GM18505 (cell line): ENCODE measurements at regions not wholly inside any gene's neighbourhood (a gene's known extent, or its start where the extent isn't known, plus 50 kb on each side); places are given as distances from the start of the nearest gene placed in this dataset.
"Not testable (repeated sequence)": the region's sequence is repeated elsewhere in the genome, so short reads cannot be mapped to it uniquely, and the experiment has no call there.

Source experiments
- ATAC-seq: cut with Tn5 transposase; IDR thresholded peaks from one replicate; pipeline ENCODE4 v1.9.1; 2021; ENCODE audit not compliant: unreplicated experiment
- POLR2A ChIP-seq: IDR thresholded peaks from 4 replicates; pipeline ENCODE4 v1.6.1; 2011; ENCODE audit warnings: borderline replicate concordance; ENCODE audit not compliant: insufficient read depth, insufficient read length; ENCODE audit errors: extremely low read depth

- ATAC-seq: no peak
- TF ChIP-seq POLR2A: no peak
These were observed 620.5 kb upstream of the CITED2 start for GRCh38 chr6:139994998-139995397.

- TF ChIP-seq POLR2A: no peak
- no peak for ATAC-seq
These were observed 616.5 kb upstream of the CITED2 start for GRCh38 chr6:139990856-139991465.

- ATAC-seq: no peak
- no peak for TF ChIP-seq POLR2A
These were observed 615.7 kb upstream of the CITED2 start for GRCh38 chr6:139990026-139990686.

DNA sequence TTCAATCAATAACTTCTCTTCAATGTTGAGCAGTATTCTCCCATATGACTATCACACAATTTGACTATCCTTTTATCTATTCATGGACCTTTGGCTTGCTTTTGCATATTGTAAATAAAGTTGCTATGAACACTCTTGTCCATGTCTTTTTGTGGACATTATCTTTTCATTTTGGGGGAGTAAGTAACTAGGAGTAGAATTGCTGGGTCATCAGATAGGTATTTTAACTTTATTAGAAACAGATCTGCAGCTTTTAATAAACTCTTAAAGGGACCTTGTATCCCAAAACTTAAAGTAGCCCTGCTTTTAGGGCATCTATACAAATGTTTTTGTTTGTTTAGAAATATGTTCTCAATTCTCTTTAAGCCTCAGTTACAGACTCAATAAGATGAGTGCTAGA, 614.2 kb upstream of the CITED2 start:
- no peak for ATAC-seq
- no peak for TF ChIP-seq POLR2A

GRCh38 chr6:139987091-139987490, 612.6 kb upstream of the CITED2 start:
- ATAC-seq: no peak
- no peak for TF ChIP-seq POLR2A

GRCh38 chr6:139985236-139985815, 610.9 kb upstream of the CITED2 start:
- TF ChIP-seq POLR2A: no peak

GRCh38 chr6:139984317-139984716, 609.9 kb upstream of the CITED2 start:
- TF ChIP-seq POLR2A: no peak
- ATAC-seq: no peak

More at GRCh38 chr6:139985236-139985815, 610.9 kb upstream of the CITED2 start:
- ATAC-seq: no peak

DNA sequence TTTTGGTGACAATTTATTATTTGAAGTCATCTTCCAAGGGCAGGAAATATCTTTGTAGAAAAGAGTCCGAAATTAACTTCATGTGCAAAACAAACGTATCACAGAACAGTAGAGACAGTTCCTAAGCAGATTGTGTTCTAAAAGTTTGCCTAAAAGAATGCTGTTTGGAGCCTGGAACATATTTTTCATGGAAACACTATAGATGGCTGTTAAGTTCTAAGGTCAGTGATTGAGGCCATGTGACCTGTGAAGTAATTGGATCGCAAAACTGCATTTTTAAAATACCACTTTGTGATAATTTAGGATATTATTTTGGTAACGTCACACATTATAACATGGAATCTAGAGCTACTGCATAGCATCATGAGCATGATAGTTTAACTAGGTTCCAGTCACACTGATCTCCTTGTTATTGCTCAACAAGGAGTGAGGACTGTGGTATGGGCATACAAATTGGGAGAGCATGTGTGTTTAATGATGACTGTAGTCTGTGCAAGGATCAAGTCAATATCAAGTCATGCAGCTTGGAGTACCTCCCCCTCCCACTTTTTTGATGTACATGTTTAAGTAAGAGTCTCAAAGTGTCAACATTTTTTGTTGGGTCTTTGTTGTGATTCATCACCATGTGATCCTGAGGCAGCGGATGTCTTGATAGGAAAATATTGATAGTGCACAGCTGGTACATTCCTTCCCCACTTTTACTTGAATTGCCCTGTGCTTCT, 609.3 kb upstream of the CITED2 start:
- ATAC-seq: no peak
- no peak for TF ChIP-seq POLR2A

DNA sequence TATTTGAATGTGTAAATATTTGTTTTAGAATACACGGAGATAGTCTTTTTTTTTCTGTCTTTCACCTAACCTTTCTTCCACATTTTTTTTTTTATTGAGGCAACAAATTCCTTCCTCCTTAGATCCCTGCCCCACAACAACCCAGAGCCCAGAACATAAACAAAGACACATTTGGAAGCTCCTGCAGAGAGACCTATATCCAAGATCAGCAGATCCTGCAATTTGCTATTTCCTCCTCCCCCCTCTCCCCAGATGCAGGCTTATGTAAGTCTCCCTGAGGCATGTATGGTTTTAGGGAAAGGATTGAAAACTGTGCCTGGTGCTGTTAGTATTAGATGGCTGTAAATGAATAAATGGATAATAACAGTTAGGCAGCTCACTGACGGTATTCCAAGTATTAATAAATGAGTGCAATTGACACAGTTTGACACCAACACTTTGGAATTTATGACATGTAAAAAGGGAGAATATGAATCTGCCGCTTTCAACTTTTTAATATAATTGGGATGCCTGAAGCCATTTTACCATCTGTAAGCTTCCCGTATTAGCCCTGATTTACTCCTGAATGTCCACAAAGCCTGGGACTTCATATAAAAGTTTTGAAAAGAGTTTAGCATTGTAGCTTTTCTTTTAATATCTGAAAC, 608.3 kb upstream of the CITED2 start:
- no peak for ATAC-seq
- no peak for TF ChIP-seq POLR2A

DNA sequence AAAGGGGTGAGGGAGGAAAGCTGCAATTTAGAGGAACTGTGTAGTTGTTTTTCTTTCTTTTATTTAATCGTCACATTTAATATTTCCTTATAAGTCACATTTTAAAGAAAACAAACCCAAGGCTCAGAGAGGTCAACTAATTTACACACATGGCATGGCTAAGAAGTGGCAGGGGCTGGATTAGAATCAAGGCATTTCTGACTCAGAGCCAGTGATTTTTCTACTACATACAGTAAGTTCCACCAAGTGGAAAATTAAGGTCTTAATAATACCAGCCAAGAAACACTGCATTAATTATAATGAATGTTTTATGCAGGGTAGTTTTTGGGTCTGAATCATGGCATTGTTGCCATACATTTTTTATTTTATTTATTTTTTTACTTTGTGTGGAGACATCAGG, 607.7 kb upstream of the CITED2 start:
- no peak for ATAC-seq
- no peak for TF ChIP-seq POLR2A

- TF ChIP-seq POLR2A: no peak
- ATAC-seq: no peak
These were observed 607.3 kb upstream of the CITED2 start for GRCh38 chr6:139981768-139982181.

- TF ChIP-seq POLR2A: no peak
These were observed 606.7 kb upstream of the CITED2 start for GRCh38 chr6:139981066-139981624.

DNA sequence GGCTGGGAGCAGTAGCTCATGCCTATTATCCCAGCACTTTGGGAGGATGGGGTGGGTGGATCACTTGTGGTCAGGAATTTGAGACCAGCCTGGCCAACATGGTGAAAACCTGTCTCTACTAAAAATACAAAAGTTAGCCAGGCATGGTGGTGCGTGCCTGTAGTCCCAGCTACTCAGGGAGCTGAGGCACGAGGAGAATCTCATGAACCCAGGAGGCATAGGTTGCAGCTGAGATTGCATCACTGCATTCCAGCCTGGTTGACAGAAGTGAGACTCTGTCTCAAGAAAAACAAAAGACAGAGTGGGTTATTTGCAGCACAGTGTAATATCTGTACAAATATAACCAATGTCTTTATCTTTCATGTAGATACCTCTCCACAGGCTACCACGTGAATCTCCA, 606.2 kb upstream of the CITED2 start:
- ATAC-seq: not testable (repeated sequence)

More at GRCh38 chr6:139981066-139981624, 606.7 kb upstream of the CITED2 start:
- no peak for ATAC-seq

DNA sequence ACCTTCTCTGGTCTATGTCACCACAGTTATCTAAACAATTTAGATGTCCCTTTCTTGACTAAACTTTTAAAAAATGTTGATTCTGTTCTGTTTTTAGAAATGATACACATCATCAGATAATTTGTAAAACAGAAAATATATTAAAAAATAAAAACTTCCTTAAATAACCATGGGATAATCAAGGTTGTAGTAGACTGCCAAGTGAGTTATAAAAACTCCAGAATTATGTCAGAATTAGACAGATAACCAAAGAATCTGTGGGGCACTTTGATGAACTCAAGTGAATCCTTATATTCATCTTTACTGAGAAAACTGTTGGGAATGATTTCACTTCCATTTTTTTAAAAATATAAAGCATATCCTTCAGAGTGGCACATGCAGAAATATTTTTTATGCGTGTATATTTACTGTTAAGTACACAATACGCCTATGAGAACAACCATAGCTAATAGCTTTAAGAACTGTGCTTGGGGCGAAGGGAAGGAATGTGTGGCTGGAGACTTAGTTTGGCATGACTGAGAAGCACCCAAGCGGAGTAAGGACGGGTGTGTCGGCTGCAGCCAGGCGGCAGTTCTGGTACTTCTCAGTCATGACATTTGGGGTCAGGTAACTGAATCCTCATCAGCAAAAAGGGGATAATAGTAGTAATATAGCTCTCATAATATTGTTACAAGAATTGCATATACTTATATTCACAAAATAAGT, 604.7 kb upstream of the CITED2 start:
- no peak for TF ChIP-seq POLR2A
- ATAC-seq: no peak
